ENCODE measurements at regions not wholly inside any gene's neighbourhood (a gene's known extent, or its start where the extent isn't known, plus 50 kb on each side); places are given as distances from the start of the nearest gene placed in this dataset.

GRCh38 chr2:239640676-239641578, 240.1 kb upstream of the HDAC4 start:
- no peak for DNase-seq

- DNase-seq = no peak
Observed at GRCh38 chr2:239640210-239640609, 239.4 kb upstream of the HDAC4 start.

DNA sequence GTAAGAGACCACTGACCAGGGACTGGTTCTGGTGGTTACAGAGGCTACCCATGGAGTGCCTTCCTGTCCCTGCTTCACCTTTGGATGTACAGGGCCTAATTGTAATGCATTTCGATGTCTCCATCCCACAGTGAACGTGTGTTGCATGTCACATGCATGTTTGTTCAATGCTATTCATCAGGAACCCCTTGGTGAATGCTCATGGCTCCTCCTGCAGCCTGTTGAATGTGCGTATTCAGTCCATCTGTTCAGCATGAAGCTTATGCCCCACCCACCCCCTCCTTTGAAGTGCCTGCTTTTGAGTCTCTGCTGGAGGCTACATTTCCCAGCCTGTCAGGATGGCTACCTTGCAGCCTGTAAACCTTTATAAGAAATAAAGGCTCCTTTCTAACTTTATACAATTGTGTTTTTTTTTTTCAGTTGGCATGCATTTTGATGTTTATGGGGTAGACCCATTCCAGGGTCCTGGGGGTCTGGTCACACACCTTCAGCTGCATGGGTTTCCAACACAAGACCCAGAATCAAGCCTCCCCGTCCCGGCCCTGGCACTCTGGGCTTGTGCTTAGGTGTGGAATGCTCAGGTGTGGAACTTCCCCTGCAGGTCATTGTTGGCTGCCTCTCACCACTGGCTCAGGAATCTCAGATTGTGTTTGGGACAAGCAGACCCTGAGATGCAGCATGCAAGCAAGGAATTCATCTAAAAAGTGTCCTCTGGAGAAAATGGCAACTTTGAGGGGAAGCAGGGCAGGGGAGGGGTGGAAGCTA, 238.8 kb upstream of the HDAC4 start:
- DNase-seq = no peak

GRCh38 chr2:239638376-239638775, 237.6 kb upstream of the HDAC4 start:
- DNase-seq = no peak

- no peak for DNase-seq
Observed at GRCh38 chr2:239636808-239637207, 236.0 kb upstream of the HDAC4 start.

DNA sequence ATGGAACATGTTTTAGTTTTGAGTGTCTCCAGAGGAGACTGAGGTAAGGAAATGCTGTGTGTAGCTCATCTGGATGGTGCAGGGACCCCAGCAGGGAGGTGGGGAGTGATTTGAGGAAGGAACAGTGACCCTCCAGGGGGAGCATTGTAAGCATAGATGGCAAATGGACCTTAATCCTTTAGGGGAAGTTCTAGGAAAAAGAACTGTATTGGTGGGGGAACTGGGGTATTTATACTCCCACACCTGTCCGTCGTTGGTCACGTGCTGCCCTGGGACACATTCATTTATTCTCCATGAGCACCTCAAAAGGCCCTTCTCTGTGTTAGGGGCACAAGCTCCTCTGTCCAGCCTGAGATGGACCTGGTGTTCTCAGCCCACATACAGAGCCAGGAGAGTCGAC, 233.9 kb upstream of the HDAC4 start:
- no peak for DNase-seq

DNA sequence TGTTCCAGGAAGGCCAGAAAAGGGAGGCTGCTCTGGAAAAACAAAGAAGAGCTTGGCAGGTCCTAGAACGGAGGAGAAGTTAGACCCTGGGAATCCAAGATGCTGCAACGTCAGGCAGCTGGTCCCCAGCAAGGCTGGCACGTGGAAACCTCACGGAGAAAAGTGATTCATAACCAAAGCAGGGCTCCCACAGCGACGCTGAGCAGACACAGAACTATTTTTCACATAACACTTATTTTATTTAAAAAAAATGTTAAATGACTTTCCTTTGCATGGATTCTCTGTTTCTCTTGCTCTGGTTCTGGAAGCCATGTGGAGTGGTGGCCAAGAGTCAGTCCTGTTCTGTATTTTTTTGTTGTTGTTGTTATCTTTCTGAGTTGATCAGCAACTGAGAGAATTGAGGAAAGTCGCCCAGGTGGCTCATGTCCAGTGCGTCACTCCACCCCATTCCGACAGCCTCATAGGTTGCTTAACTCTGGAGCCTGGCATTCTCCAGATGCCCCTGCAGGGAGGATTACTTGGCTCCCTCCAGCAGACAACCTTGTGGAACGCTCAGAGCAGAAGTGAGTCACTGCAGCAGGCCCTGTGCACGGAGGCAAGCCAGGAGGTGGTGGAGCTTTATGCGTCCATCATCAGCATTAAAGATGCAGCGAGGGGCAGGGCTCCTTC, 229.9 kb upstream of the HDAC4 start:
- DNase-seq = no peak

DNA sequence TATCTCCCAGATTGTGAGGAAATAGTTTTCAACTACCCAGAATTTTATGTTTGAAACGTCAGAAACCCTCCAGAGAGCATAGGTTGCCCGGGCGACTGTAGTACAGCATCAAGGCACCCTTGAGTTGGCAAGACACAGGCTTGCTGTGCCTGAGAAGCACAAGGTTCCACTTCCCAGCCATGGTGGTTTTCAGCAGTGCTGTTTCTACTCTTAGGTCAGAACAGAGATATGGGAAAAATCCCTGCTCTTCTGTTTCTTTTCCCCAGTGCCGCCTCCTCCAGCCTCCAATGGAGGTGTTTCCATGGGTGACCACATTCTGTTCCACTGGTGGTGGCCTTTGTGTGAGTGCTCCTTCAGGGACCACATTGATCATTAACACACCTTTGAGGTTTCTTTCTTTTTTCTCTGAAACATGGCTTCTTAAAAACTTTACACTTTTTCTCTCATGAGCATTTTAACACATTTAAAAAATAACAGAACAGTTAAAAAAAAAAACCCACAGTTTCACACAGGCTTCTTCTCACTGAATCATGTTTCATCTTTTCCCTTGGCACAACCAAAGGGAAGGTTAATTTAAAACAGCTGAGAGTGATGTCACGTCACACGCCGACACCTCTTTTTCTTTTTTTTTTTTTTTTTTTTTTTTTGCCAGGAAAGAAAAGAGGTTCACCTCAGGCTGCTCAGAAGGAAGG, 229.3 kb upstream of the HDAC4 start:
- DNase-seq = no peak

DNA sequence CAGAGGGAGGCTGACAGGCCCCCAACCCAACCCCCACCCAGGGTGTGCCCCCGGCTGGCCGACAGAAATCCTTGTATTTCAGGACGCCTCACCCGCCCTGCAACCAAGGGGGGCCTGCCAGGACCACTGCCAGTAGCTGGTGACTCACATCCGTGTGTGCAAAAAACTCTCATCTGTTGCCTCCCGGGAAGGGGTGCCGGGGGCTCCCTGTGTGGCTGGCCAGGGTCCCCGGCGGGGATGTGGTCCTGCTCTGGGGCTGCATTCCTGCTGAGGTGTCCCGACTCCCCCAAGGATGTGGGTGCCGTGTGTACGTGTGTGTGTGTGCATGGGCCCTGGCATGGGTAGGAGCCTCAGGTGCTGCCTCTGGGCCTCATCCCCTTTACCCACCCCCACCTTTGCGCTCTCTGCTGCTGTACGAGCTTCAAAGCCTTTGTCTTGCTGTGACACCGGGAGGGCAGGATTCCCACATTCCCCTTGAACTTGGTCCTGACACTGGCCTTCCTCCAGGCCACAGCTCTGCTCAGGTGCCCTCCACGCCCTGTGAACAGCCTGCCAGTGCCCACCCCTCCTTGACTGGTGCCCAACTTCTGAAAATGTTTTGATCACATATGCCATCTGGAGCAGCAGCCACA, 226.3 kb upstream of the HDAC4 start:
- no peak for DNase-seq

- no peak for DNase-seq
Observed at GRCh38 chr2:239625971-239626734, 225.3 kb upstream of the HDAC4 start.

GRCh38 chr2:239625156-239625845, 224.5 kb upstream of the HDAC4 start:
- DNase-seq = no peak

DNA sequence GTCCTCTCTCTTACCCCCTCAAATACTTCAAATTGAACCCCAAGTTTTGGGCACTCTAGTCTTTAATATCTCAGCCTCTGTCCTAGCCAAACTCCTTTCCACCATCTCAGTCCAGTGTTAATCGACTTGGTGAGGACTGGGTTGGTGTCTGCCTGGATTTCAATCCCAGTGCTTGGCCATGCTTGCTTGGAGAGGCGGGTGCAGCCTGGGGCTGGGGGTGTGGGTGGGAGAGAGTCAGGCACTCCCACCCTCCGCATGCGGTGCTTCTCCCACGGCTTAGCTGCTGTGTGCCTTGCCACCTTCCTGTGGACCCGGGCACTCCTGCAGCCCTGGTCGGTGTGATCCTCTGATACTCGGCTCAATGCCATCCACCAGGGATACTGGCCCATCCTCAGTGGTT, 220.8 kb upstream of the HDAC4 start:
- DNase-seq = no peak

GRCh38 chr2:239619369-239619768, 218.5 kb upstream of the HDAC4 start:
- no peak for DNase-seq

- DNase-seq = no peak
Observed at GRCh38 chr2:239616729-239617128, 215.9 kb upstream of the HDAC4 start.

DNA sequence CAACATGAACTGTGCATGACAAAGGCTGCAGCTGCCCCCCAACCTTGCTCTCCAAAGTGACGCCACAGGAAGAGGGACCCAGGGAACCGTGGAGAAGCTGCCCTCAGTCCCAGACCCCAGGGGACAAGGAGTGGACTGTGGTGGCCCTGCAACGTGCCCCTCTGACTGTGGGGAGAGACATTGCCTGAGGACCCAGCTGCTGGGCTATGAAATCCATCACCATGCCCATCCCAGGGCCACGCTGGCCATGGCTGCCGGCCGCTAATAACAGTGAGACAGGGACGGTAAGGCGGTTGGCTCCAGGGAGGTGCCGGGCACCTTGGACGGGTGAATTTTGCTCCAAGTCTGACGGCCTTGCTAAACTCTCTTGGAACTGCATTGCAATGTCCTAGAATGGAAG, 211.3 kb upstream of the HDAC4 start:
- no peak for DNase-seq

- DNase-seq = no peak
Observed at GRCh38 chr2:239611222-239611795, 210.5 kb upstream of the HDAC4 start.

- no peak for DNase-seq
Observed at GRCh38 chr2:239610457-239611221, 209.8 kb upstream of the HDAC4 start.

- DNase-seq = no peak
Observed at GRCh38 chr2:239609607-239610310, 208.9 kb upstream of the HDAC4 start.

DNA sequence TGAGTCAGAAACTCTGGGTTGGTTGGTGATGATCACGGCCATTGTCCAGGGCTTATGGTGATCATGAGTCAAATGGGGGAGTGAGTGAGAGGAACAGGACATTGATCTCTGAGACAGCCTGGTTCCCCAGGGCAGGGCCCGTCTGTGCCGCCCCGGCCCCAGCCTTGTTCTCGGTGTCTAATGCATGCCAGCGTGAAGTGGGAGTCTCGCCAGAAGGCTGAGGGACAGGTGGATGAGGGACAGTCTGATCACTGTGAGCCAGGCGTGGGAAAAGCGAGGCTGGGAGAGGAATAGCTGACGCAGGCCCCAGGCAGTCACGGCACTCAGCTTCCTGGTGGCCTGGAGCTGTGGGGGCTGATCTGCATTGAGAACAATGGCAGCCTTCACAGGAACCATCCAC, 208.3 kb upstream of the HDAC4 start:
- DNase-seq = no peak

Measured in Kasumi-1 (cell line).